Esophagus muscularis mucosa (tissue), 3 donors: ENCODE measurements at regions not wholly inside any gene's neighbourhood (a gene's known extent, or its start where the extent isn't known, plus 50 kb on each side); places are given as distances from the start of the nearest gene placed in this dataset.

ENCODE experiments used
- CTCF ChIP-seq, 3 experiments: fragments of 200-600 bp in 2 of 3; fragments of 450-650 bp in 1 of 3; sonication (generic) in 2 of 3; IDR thresholded peaks; one replicate each; pipeline ENCODE4 v1.5.1; 2017 to 2019; ENCODE audit warnings: antibody characterized with exemption in 3 of 3, mild to moderate bottlenecking in 2 of 3, moderate library complexity in 1 of 3
- POLR2A ChIP-seq: fragments of 450-650 bp; IDR thresholded peaks from one replicate; pipeline ENCODE4 v1.6.1; 2017; ENCODE audit warnings: antibody characterized with exemption, moderate library complexity, mild to moderate bottlenecking, low read depth

GRCh38 chr9:19650312-19650711 is 138.5 kb downstream of the SLC24A2 start:
- TF ChIP-seq CTCF (IDR thresholded peaks at IDR 0.05) (no peak), POLR2A (no peak)
